ENCODE measurements at regions not wholly inside any gene's neighbourhood (a gene's known extent, or its start where the extent isn't known, plus 50 kb on each side); places are given as distances from the start of the nearest gene placed in this dataset.
"Not testable (repeated sequence)": the region's sequence is repeated elsewhere in the genome, so short reads cannot be mapped to it uniquely, and the experiment has no call there.

- no peak for DNase-seq
Observed at GRCh38 chr6:134821928-134822864, 127.7 kb downstream of the ALDH8A1 start.

GRCh38 chr6:134821397-134821796, 128.5 kb downstream of the ALDH8A1 start:
- peak; percentile 21 for DNase-seq

- no peak for DNase-seq
Observed at GRCh38 chr6:134819863-134820800, 129.8 kb downstream of the ALDH8A1 start.

- no peak for DNase-seq
Observed at GRCh38 chr6:134819236-134819635, 130.7 kb downstream of the ALDH8A1 start.

GRCh38 chr6:134817448-134817847, 132.5 kb downstream of the ALDH8A1 start:
- DNase-seq, result no peak

GRCh38 chr6:134816780-134817179, 133.1 kb downstream of the ALDH8A1 start:
- no peak for DNase-seq

GRCh38 chr6:134816300-134816699, 133.6 kb downstream of the ALDH8A1 start:
- no peak for DNase-seq

GRCh38 chr6:134814076-134814695, 135.7 kb downstream of the ALDH8A1 start:
- DNase-seq, result no peak

GRCh38 chr6:134813146-134813545, 136.8 kb downstream of the ALDH8A1 start:
- DNase-seq, result no peak

- DNase-seq, result no peak
Observed at GRCh38 chr6:134810402-134810801, 139.5 kb downstream of the ALDH8A1 start.

- no peak for DNase-seq
Observed at GRCh38 chr6:134809130-134809529, 140.8 kb downstream of the ALDH8A1 start.

- DNase-seq, result no peak
Observed at GRCh38 chr6:134806180-134806798, 143.6 kb downstream of the ALDH8A1 start.

GRCh38 chr6:134805168-134805567, 144.7 kb downstream of the ALDH8A1 start:
- DNase-seq, result no peak

- DNase-seq, result not testable (repeated sequence)
Observed at GRCh38 chr6:134804311-134804710, 145.6 kb downstream of the ALDH8A1 start.

- no peak for DNase-seq
Observed at GRCh38 chr6:134802426-134803058, 147.4 kb downstream of the ALDH8A1 start.

GRCh38 chr6:134797400-134798113, 152.3 kb downstream of the ALDH8A1 start:
- DNase-seq, result no peak

- DNase-seq, result no peak
Observed at GRCh38 chr6:134795691-134796090, 154.2 kb downstream of the ALDH8A1 start.

- DNase-seq, result no peak
Observed at GRCh38 chr6:134795001-134795400, 154.9 kb downstream of the ALDH8A1 start.

- DNase-seq, result not testable (repeated sequence)
Observed at GRCh38 chr6:134791243-134791843, 158.6 kb downstream of the ALDH8A1 start.

- no peak for DNase-seq
Observed at GRCh38 chr6:134787261-134787877, 162.5 kb downstream of the ALDH8A1 start.
